Glomerular endothelial cell (primary cell): ENCODE measurements at regions not wholly inside any gene's neighbourhood (a gene's known extent, or its start where the extent isn't known, plus 50 kb on each side); places are given as distances from the start of the nearest gene placed in this dataset.
"Not testable (repeated sequence)": the region's sequence is repeated elsewhere in the genome, so short reads cannot be mapped to it uniquely, and the experiment has no call there.

Experiments used
- DNase-seq: peaks from one replicate; pipeline ENCODE4 v3.0.0-alpha.2; 2011; ENCODE audit warnings: low read depth, low spot score; ENCODE audit errors: extremely low read depth

- DNase-seq: not testable (repeated sequence)
Measured at GRCh38 chr1:85520826-85521820, 56.2 kb upstream of the DDAH1 start.

- DNase-seq: not testable (repeated sequence)
Measured at GRCh38 chr1:85522458-85522857, 57.5 kb upstream of the DDAH1 start.

GRCh38 chr1:85523061-85523460 lies 57.5 kb upstream of the CCN1 start:
- DNase-seq: not testable (repeated sequence)

- not testable (repeated sequence) for DNase-seq
Measured at GRCh38 chr1:85524281-85524886, 56.2 kb upstream of the CCN1 start.

- not testable (repeated sequence) for DNase-seq
Measured at GRCh38 chr1:85525591-85525991, 55.0 kb upstream of the CCN1 start.

- not testable (repeated sequence) for DNase-seq
Measured at GRCh38 chr1:85526216-85526615, 54.3 kb upstream of the CCN1 start.

GRCh38 chr1:85527145-85527544 lies 53.4 kb upstream of the CCN1 start:
- DNase-seq: peak; percentile 45
